Activated CD4-positive, alpha-beta T cell treated with anti-CD3 and anti-CD28 coated beads, Interleukin-2, amount 50 U/mL, for 4 hours (primary cell): ENCODE measurements at regions not wholly inside any gene's neighbourhood (a gene's known extent, or its start where the extent isn't known, plus 50 kb on each side); places are given as distances from the start of the nearest gene placed in this dataset.

ENCODE experiments used
- DNase-seq, 2 experiments: peaks; one replicate each; pipeline ENCODE4 v3.0.0-alpha.2; 2020

DNA sequence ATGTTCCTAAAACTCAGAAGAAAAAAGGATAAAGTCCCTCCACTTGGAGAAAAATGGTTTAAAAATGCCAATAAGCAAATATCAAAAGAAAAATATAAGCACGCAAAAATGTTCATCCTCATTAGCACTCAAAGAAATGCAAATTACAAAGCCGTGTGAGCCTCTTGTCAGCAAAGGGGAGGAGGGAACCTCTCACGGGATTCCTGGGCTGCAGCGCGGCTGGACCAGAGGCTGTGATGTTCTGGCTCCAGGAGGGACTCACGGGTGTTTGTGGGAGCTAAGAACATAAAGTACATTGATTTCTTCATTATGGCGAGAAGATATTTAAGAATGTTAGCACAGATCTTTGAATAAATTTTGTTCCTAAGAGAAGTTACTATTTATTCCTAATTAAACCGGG lies 1451.2 kb downstream of the BRD1 start:
- DNase-seq, result no peak

GRCh38 chr22:48373626-48374173 lies 1454.0 kb downstream of the BRD1 start:
- no peak for DNase-seq

DNA sequence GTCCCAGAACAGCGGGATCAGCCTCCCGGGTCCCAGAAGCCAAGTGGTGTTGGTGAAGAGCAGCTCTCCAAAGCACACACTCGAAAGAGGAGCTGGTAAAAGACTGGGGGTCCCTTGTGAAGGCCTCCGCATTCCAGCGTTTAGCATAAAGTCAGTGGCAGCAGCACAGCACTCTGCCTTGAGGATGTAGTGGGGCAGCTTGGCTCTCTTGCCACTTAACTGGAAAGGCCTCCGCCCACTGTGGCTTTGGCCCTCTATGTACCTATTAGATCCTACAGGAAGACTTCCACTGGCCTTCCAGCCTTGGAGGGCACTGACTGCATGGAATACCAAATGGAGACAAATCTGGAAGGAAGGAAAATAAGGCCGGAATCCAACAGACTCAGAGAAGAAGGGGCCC lies 1455.3 kb downstream of the BRD1 start:
- DNase-seq, result no peak

DNA sequence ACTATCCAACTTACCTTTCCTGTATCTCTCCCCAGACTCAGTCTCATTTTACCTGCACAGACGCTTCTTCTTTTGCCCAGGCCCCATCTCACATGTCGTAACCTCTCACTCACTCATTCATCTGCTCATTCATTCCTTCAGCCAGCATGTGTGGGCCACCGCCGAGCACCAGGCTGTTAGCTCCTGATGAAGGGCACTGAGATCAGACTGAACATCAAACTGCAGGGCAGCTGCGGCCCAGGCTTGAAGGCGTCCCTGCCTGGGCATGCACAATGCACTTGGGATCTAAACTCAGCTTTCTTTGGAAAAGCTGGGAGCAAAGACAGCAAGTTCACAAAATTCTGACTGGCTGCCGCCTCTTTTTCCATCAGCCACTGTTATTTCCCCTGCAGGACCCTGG lies 1456.3 kb downstream of the BRD1 start:
- no peak for DNase-seq

GRCh38 chr22:48370508-48371325 lies 1457.0 kb downstream of the BRD1 start:
- DNase-seq, result no peak

DNA sequence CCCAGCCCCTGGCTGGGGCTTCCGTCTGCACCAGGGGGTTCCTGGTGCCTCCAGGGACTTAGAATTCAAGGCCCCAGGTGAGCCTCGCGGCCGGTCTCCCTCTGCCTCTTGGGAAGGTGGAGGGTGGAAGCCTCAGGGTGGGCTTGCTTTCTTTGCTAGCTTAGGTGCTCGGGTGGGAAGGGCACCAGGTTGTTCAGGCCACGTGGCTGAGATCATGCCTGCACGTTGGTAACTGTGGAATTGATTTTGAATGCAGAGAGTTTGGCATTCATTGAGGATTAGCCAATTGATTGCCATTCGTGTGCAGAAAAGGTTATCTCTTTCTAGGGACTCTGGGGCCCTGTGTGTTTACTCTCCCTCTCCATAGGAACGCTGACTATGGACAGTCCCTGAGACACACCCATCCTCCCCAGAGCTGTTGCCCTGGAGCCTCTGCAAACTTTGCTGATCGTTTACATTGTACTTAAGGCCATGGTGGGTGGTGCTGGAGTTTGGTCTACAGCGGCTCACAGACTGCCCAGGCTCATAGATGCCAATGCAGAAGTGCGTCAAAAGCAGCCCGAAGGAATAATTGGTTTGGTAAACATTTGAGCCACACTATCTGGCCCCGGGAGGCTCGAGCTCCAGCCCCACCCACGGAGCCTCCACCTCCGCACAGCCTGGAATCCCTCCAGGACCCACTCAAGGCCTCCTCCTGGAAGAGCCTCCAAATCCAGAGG lies 1457.7 kb downstream of the BRD1 start:
- DNase-seq, result no peak

- no peak for DNase-seq
Measured at GRCh38 chr22:48368975-48369525, 1458.6 kb downstream of the BRD1 start.

GRCh38 chr22:48367731-48368130 lies 1459.9 kb downstream of the BRD1 start:
- no peak for DNase-seq

DNA sequence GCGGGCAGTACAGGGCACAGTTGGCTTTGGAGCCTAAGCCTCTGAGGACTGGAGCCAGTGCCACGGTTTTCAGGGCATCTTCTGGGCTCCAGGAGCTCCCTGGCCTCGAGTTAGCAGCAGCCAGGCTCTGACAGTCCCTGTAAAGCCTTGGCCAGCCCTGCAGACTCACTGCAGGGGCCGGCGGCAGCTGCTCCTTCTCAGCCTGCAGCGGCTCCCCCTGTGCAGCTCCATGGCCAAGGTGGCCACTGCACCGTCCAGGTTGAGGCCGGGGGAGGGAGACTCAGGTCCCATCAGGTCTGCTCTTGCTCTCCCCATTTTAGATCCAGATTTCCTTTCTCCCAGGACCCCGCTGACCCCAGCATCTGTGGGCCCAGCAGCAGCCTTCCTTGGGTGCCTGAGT lies 1461.1 kb downstream of the BRD1 start:
- no peak for DNase-seq

GRCh38 chr22:48366056-48366455 lies 1461.6 kb downstream of the BRD1 start:
- no peak for DNase-seq

DNA sequence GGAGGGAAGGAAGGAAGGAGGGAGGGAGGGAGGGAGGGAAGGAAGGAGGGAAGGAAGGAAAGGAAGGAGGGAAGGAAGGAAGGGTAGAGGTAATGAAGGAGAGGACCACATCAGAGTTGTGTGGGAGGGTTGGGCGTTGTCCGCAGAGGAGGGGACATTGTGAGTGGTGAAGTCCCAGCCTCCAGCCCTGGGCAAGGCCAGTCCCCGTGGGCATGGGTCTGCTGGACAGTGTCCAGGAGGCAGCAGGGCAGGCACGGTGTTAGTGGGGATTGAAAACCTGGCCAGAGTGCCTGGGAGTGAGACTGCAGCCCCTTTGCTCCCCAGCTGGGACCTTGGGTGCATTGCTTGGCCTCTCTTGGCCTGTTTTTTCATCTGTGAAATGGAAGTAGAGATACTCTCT lies 1462.3 kb downstream of the BRD1 start:
- DNase-seq, result no peak

DNA sequence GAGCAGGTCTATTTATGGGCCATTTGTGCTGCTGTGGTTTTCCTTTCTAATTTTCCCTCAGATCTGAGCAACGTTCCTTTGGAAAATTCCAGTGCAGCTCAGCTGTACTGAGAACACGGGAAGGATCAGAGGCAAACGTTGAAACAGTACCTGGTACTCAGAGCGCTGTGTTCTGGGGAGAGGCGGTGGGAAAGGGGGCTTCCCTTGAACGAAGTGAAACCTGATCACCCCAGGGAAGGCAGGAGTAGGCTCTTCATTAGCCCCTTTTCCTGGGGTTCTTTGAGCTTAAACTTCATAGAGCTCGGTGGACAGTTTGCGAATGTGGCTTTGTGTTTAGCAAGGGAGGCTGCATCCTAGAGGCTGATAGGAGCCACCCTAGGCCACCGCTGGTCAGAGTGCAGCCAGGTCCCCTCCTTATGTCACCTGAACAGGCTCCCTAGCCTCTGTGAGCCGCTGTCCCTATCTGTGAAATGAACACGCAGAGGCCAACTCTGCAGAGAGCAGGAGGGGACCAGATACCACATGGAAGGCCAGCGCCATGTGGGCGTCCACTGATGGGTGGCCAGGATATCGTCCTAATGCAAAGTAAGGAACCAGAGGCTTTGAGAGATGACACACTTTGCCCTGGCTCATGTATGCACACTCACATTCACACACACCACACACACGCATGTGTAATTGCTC lies 1464.8 kb downstream of the BRD1 start:
- no peak for DNase-seq

GRCh38 chr22:48361099-48361639 lies 1466.5 kb downstream of the BRD1 start:
- DNase-seq, result no peak

DNA sequence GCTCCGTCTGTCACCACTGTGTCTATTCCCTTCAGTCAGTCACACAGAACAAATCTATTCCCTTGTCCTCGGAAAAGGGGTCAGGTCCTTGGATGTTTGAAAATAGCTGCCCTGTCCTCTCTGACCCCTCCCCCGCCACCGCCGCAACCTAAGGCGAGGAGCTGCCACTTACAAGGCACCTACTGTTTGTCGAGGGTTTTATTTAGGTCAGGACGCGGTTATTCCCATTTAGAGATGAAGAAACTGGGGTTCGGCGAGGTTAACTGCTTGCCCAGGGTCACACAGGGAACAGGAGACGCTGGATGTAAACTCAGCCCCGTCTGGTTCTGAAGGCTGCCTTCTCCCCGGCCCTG lies 1468.1 kb downstream of the BRD1 start:
- DNase-seq, result no peak

GRCh38 chr22:48358886-48359612 lies 1468.6 kb downstream of the BRD1 start:
- DNase-seq, result no peak

DNA sequence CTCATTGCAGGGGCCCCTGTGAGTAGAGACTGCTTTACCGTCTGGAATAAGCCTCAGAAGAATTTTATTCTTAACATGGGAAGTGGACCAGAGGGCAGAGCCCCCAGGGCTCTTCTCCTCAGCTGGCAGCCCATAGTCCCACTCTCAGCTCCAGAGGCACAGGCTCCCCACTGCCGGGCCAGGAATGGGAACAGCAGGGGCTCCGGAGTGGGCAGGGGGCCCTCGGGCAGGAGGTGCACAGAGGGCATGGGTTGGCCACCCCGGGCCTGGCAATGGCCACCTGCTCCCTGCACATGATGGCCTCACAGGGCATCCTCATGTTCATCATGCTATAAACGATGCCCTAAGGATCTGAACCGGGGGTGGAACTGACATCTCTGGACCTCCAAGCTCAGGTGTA lies 1469.7 kb downstream of the BRD1 start:
- DNase-seq, result no peak

DNA sequence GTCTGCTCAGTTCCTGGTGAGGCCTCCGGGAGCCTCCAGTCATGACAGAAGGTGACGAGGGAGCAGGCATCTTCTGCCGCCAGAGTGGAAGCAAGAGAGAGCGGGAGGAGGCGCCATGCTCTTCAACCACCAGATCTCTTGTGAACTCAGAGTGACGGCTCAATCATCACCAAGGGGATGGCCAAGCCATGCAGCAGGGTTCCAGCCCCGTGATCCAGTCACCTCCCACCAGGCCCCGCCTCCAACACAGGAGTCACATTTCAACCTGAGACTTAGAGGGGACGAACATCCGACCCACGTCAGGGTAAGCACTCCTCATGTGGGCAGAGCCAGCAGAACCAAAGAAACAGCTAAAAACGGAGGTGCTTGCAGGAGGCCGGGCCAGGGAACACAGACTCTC lies 1470.5 kb downstream of the BRD1 start:
- no peak for DNase-seq

DNA sequence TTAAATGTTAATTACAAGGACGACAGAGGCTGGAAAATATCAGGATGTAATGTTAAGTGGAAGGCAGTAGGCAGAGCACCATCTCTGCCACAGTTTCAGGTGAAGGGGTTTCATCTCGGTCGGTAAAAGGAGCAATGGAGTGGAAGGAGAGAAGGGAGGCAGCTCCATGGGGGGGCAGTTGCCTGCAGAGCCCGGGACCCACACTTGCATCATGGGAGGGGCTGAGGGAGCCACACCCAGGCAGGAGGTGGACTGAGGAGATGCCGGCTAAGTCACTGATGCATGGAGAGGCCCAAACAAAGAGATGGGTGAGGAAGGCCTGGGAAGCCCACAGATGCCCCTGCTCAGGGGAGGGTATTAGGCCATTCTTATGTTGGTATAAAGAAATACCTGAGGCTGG lies 1470.9 kb downstream of the BRD1 start:
- no peak for DNase-seq

DNA sequence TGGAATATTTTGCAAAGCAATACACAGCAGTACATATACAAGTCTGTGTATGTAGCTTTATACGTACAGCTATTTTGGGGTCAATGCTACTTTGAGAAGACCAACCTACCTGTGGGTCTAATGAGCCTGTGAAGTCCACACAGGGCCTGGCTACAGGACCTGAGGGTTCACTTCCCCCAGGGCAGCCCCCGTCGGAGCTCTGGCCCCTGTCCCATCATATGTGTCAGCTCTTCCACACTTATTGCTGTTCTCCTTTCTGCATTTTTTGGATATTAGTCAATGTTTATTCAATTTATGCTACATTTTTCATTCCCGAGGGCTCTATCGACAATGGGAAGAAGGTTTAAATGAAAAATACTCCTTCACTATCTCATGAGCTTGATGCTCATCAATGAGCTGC lies 1473.6 kb downstream of the BRD1 start:
- DNase-seq, result no peak

DNA sequence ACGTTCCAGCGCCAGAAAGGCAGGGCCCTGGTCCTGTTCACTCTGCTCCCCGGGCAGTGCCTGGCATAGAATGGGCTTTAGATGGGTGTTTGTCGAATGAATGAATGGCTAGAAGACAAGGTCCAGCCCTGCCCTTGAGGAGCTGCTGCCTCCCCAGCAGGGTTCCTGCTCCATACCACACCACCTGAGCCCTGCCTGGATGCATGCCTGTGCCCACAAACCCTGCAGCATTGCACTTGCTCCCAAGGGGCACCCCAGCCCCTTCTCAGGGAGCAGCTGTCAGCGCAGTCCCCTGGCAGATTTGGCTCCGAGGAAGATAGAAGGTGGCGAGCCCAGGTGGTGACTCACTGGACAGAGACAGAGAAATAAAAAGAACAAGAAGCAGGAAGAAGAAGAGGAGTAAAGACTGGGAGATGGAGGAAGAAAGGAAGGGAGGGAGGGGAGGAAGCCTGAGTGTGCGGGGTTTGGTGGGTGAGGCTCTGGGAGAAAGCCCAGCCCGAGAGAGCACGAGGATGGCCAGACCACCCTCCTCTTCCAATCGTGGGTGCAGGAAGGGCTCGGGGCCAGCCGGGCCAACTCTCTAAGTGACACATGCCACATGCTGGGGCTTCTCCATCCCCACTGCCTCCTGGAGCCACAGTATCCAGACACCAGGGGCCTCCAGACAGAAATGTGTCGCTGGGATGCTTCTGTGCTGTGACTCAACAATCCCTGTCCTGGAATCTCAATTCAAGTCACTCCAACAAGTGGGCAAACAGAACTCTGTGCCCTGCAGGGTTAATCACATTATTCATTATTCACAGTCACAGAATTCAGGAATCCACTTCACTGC lies 1474.3 kb downstream of the BRD1 start:
- no peak for DNase-seq
